MCF 10A (cell line): ENCODE measurements at regions not wholly inside any gene's neighbourhood (a gene's known extent, or its start where the extent isn't known, plus 50 kb on each side); places are given as distances from the start of the nearest gene placed in this dataset.

Source experiments
- BruUV-seq: library from RNA; stranded (reverse); fragments of 400-500 nt; replicated peaks from 2 replicates; lab custom pipeline; 2021; lab: Mats Ljungman, UMichigan
- CTCF ChIA-PET: fragments of 300-600 bp; sonication (Branson Sonifier 250); formaldehyde crosslinking; extraction: SDS; loops from one replicate; lab custom pipeline; 2021; ENCODE audit warnings: antibody characterized with exemption, inconsistent platforms; lab: Yijun Ruan, JAX
- POLR2A ChIA-PET: fragments of 300-600, 350-650 bp; sonication (Branson Sonifier 250); formaldehyde crosslinking; extraction: SDS; loops from one replicate; lab custom pipeline; 2020; ENCODE audit warnings: antibody characterized with exemption, inconsistent platforms; lab: Yijun Ruan, JAX
- DNase-seq: peaks from one replicate; pipeline ENCODE4 v3.0.0-alpha.2; 2018; ENCODE audit not compliant: unreplicated experiment
- H3K27ac Mint-ChIP-seq: one replicate; pipeline ENCODE4 v1.8.0; 2022; ENCODE audit warnings: mild to moderate bottlenecking, low read depth, mixed read lengths; ENCODE audit not compliant: unreplicated experiment
- H3K27me3 Mint-ChIP-seq: one replicate; pipeline ENCODE4 v1.8.0; 2022; ENCODE audit warnings: mixed read lengths; ENCODE audit not compliant: insufficient read depth, unreplicated experiment
- H3K36me3 Mint-ChIP-seq: one replicate; pipeline ENCODE4 v1.8.0; 2022; ENCODE audit warnings: mild to moderate bottlenecking, moderate library complexity, mixed read lengths; ENCODE audit not compliant: insufficient read depth, unreplicated experiment
- H3K4me1 Mint-ChIP-seq: one replicate; pipeline ENCODE4 v1.8.0; 2022; ENCODE audit warnings: mixed read lengths; ENCODE audit not compliant: insufficient read depth, unreplicated experiment
- H3K4me3 Mint-ChIP-seq: one replicate; pipeline ENCODE4 v1.8.0; 2022; ENCODE audit warnings: mild to moderate bottlenecking, moderate library complexity, mixed read lengths; ENCODE audit not compliant: unreplicated experiment
- H3K9me3 Mint-ChIP-seq: one replicate; pipeline ENCODE4 v1.8.0; 2022; ENCODE audit warnings: mixed read lengths; ENCODE audit not compliant: unreplicated experiment
- intact Hi-C: fragments of 100-400 bp; cut with micrococcal nuclease; formaldehyde crosslinking; loops from 2 replicates; pipeline ENCODE4 v1.14.1; 2022
- TF ChIP-seq, protein P1 (sequence below): fragments of 200-600 bp; IDR thresholded peaks from one replicate; pipeline ENCODE4 v1.8.0; 2022; ENCODE audit warnings: antibody characterized with exemption, mild to moderate bottlenecking; ENCODE audit not compliant: unreplicated experiment

DNA sequence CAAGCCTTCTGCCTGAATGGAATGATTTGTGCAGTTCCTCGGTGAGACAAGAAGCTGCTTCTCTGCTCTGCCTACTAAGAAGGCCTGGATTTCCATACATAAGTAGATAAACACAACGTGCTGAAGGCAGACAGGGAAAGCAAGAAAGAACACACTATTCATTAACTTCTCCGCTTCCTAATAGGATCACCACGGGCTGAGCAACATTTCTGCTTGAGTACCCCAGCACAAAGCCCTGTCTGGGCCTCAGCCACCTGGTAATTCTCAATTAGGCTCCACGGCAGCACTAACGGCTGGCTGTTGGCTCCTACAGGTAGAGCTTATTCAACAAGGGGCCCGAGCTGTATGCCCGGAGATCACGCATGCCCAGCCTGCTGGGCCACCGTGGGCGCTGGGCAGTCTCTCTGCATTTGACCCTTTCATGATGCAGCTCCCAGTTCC is 1156.6 kb downstream of the TBC1D22A start:
- intact Hi-C loops = no loop called here
- H3K27ac Mint-ChIP-seq = no peak overlapping the region
- POLR2A ChIA-PET = no interaction called here
- TF ChIP-seq, protein P1, sequence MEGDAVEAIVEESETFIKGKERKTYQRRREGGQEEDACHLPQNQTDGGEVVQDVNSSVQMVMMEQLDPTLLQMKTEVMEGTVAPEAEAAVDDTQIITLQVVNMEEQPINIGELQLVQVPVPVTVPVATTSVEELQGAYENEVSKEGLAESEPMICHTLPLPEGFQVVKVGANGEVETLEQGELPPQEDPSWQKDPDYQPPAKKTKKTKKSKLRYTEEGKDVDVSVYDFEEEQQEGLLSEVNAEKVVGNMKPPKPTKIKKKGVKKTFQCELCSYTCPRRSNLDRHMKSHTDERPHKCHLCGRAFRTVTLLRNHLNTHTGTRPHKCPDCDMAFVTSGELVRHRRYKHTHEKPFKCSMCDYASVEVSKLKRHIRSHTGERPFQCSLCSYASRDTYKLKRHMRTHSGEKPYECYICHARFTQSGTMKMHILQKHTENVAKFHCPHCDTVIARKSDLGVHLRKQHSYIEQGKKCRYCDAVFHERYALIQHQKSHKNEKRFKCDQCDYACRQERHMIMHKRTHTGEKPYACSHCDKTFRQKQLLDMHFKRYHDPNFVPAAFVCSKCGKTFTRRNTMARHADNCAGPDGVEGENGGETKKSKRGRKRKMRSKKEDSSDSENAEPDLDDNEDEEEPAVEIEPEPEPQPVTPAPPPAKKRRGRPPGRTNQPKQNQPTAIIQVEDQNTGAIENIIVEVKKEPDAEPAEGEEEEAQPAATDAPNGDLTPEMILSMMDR = no peak
- peaks cover 30% of the 10 kb centered on the region for H3K9me3 Mint-ChIP-seq
- DNase-seq = no peak
- no peaks in the 10 kb centered on the region for H3K27me3 Mint-ChIP-seq
- H3K4me3 Mint-ChIP-seq = no peak overlapping the region
- no peaks in the 10 kb centered on the region for H3K4me1 Mint-ChIP-seq
- no peaks in the 10 kb centered on the region for H3K36me3 Mint-ChIP-seq
- BruUV-seq = no TSS peak
- CTCF ChIA-PET = interaction anchor here (0.7 kb wide), 1 partner anchor 32 kb away, joined by 3 read pairs; no protein-coding TSS in a partner anchor

DNA sequence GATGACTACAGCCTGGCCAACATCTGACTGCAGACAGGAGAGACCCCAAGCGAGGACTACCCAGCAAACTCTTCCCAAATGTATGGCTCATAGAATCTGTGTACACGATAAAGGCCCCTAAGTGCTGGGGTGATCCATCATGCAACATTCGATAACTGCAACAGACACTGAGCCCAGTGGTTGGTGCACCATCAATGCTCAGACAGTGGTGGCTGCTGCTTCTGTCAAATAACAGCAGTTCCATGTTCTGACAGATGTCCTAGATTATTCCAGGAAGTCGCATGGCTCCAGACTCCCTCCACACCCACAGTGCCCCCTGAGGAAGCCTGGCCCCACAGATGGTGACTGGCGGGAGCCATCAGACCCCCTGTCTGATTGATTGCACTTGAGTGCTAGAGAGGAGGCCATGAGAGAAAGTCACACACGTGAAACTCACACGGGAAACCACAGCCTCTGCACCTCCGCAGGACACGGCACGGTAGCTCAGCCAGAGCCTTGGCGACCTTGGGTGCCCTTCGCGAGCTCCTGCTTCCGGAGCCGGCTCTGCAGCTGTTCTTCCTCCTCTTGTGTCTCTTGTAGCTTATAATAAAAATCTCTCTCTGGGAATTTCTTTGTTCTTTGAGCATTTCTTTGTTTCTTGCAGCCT is 1155.9 kb downstream of the TBC1D22A start:
- no peaks in the 10 kb centered on the region for H3K36me3 Mint-ChIP-seq
- TF ChIP-seq, protein P1 = no peak
- CTCF ChIA-PET = interaction anchor here (0.7 kb wide), 1 partner anchor 33 kb away, joined by 3 read pairs; no protein-coding TSS in a partner anchor
- H3K4me3 Mint-ChIP-seq = no peak overlapping the region
- peaks cover 26% of the 10 kb centered on the region for H3K9me3 Mint-ChIP-seq
- POLR2A ChIA-PET = no interaction called here
- no peaks in the 10 kb centered on the region for H3K27me3 Mint-ChIP-seq
- intact Hi-C loops = no loop called here
- BruUV-seq = no TSS peak
- DNase-seq = no peak
- no peaks in the 10 kb centered on the region for H3K4me1 Mint-ChIP-seq
- H3K27ac Mint-ChIP-seq = no peak overlapping the region

DNA sequence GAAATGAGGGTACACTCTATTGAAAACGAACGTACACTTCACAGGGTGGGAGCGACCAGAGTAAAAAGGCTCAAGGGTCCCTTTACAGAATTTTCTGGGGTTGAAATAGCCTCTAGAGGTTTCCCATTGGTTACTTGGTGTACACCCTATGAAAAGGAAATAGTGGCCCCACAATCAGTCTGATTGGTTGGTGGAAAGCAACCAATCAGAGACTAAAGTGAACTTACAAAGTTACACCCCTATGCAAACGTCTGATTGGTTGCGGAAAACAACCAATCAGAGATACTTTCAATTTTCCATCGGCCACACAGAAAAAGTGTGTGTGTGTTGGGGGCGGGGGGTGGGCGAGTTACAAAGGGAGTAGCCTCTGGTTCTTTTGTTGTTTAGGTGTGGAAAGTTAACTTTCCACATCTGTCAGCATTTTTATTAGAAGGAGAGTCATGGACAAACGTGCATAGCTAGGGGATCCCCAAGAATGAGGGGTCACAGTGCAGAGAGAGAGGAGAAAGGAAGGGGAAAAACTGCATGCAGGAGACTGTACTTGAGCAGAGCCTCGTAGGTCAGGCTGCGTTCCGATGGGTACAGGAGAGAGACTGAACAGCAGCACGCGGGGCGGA is 1152.1 kb downstream of the TBC1D22A start:
- peaks cover 35% of the 10 kb centered on the region for H3K9me3 Mint-ChIP-seq
- H3K27ac Mint-ChIP-seq = no peak overlapping the region
- no peak overlapping the region for H3K4me3 Mint-ChIP-seq
- H3K27me3 Mint-ChIP-seq = no peaks in the 10 kb centered on the region
- no TSS peak for BruUV-seq
- no peaks in the 10 kb centered on the region for H3K36me3 Mint-ChIP-seq
- DNase-seq = no peak
- ChIA-PET POLR2A (interaction anchor here (0.7 kb wide), 1 partner anchor 986 kb away, joined by 4 read pairs; no protein-coding TSS in a partner anchor), CTCF (no interaction called here)
- intact Hi-C loops = no loop called here
- no peaks in the 10 kb centered on the region for H3K4me1 Mint-ChIP-seq
- TF ChIP-seq, protein P1 = no peak

DNA sequence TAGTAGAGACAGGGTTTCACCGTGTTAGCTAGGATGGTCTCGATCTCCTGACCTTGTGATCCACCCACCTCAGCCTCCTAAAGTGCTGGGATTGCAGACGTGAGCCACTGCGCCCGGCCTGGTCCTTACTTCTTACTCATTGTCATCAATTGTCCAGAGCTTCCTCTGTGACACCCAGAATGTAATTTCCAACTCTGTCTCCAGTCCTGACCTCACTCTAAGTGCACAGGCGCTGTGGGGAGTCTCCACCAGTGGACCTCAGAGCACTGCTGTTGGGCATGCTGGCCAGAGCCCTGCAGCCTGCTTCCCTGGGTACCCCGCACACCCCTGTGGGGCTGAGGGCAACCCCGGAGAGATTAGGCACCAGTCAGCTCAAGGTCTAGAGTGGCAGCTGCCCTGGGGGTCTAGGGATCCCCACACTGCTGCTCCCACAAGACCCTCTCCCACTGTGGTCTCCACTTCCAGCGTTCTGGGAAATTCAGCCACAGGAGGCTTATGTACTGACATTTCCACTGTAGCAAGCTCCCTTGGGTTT is 1140.3 kb downstream of the TBC1D22A start:
- ChIA-PET CTCF (no interaction called here), POLR2A (no interaction called here)
- Mint-ChIP-seq H3K27me3 (no peaks in the 10 kb centered on the region), H3K27ac (no peak overlapping the region), H3K4me3 (no peak overlapping the region), H3K4me1 (no peaks in the 10 kb centered on the region), H3K9me3 (no peaks in the 10 kb centered on the region), H3K36me3 (no peaks in the 10 kb centered on the region)
- intact Hi-C loops = no loop called here
- BruUV-seq = no TSS peak
- TF ChIP-seq, protein P1 = no peak
- no peak for DNase-seq
